ENCODE measurements at regions not wholly inside any gene's neighbourhood (a gene's known extent, or its start where the extent isn't known, plus 50 kb on each side); places are given as distances from the start of the nearest gene placed in this dataset.

DNA sequence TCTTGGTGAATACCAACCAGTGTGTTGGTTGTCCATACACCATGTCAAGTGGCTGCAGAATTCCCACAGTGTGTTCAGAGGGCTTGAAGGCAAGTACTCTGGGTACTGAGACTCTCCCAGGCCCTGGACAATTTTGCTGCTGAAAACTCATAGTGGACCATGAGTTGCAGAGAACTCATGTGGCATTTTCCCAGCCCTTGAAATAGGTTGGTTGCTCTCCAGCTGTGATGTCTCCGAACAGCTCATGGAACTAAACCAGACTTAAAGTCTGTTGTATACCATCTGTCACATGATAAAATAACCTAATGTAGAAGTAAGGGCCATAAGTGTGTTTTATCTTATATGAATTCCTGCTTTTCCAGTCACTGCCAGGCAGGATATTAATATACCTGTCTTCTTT lies 67.8 kb downstream of the RGS2 start (continued):
- TF ChIP-seq, protein P1, sequence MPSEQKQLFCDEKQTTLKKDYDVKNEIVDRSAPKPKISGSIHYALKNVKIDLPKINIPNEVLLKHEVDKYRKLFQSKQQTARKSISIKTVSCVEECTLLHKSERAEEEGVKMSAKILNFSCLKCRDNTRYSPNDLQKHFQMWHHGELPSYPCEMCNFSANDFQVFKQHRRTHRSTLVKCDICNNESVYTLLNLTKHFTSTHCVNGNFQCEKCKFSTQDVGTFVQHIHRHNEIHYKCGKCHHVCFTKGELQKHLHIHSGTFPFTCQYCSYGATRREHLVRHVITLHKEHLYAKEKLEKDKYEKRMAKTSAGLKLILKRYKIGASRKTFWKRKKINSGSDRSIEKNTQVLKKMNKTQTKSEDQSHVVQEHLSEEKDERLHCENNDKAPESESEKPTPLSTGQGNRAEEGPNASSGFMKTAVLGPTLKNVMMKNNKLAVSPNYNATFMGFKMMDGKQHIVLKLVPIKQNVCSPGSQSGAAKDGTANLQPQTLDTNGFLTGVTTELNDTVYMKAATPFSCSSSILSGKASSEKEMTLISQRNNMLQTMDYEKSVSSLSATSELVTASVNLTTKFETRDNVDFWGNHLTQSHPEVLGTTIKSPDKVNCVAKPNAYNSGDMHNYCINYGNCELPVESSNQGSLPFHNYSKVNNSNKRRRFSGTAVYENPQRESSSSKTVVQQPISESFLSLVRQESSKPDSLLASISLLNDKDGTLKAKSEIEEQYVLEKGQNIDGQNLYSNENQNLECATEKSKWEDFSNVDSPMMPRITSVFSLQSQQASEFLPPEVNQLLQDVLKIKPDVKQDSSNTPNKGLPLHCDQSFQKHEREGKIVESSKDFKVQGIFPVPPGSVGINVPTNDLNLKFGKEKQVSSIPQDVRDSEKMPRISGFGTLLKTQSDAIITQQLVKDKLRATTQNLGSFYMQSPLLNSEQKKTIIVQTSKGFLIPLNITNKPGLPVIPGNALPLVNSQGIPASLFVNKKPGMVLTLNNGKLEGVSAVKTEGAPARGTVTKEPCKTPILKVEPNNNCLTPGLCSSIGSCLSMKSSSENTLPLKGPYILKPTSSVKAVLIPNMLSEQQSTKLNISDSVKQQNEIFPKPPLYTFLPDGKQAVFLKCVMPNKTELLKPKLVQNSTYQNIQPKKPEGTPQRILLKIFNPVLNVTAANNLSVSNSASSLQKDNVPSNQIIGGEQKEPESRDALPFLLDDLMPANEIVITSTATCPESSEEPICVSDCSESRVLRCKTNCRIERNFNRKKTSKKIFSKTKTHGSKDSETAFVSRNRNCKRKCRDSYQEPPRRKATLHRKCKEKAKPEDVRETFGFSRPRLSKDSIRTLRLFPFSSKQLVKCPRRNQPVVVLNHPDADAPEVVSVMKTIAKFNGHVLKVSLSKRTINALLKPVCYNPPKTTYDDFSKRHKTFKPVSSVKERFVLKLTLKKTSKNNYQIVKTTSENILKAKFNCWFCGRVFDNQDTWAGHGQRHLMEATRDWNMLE (tag by site-specific recombination; conservative IDR thresholded peaks at IDR 0.05; ENCODE audit: low read depth): no peak
- no peak for TF ChIP-seq ZNF610 (tag by site-specific recombination; IDR thresholded peaks at IDR 0.05; ENCODE audit: borderline replicate concordance)
- TF ChIP-seq, protein P2, sequence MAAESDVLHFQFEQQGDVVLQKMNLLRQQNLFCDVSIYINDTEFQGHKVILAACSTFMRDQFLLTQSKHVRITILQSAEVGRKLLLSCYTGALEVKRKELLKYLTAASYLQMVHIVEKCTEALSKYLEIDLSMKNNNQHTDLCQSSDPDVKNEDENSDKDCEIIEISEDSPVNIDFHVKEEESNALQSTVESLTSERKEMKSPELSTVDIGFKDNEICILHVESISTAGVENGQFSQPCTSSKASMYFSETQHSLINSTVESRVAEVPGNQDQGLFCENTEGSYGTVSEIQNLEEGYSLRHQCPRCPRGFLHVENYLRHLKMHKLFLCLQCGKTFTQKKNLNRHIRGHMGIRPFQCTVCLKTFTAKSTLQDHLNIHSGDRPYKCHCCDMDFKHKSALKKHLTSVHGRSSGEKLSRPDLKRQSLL (tag by site-specific recombination; IDR thresholded peaks at IDR 0.05): no peak
- no peak for TF ChIP-seq ZNF121 (tag by site-specific recombination; IDR thresholded peaks at IDR 0.05)
- no peak for TF ChIP-seq GLI4 (tag by site-specific recombination; IDR thresholded peaks at IDR 0.05)
- TF ChIP-seq KLF9 (tag by site-specific recombination; IDR thresholded peaks at IDR 0.05; ENCODE audit: low read depth): no peak

DNA sequence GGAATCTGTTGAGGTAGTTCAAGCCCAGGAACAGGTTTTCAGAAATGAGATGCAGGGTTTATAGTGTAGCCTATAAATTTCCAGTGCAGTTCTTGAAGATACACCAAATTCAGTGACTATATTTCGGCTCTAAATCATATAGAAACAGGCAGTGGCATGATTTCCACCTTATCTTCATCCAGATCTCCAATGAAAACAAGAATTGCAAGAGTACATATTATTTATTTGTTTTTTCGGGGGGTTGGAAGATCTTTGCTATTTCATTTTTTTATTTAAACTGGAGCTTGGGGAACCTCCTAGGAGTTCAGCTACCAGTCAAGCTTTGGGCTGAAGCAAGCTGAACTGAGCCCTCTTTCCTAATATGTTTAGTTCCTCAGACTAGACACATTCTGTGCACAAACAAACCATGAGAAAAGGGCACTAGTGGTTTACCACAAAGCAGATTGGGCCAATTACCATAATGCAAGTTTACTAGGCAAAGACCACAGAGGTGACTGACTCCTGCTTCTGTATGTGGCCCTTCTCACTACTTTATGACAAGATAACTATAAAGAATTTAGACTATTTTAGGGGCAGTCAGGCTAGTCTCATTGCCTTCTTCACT lies 68.5 kb downstream of the RGS2 start:
- CTCF ChIA-PET: no interaction called here
- POLR2A ChIA-PET: interaction anchor here (0.6 kb wide), 1 partner anchor 1383 kb away, joined by 3 read pairs; no protein-coding TSS in a partner anchor

DNA sequence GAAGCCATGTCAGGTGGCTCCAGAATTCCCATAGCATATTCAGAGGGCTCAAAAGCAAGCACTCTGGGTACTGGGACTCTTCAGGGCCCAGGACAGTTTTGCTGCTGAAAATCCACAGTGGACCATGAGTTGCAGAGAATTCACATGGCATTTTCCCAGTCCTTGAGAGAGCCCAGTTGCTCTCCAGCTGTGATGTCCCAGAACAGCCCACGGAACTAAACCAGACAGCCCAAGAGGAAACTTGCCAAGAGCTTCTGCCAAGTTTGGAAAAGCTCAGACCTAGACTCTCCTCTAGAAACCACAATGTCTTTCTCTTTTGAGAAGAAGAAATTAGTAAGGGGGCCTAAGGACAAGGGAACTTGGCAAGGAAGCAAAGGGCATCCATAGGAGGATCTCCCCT lies 69.4 kb downstream of the RGS2 start:
- Histone ChIP-seq H3K4me1 (ENCODE audit: control insufficient read depth, insufficient read depth, low read length) (no peaks in the 10 kb centered on the region), H3K36me3 (ENCODE audit: control insufficient read depth in 2 of 2, insufficient read depth in 1 of 2, low read length in 2 of 2) (no peaks in the 10 kb centered on the region), H3K4me3 (ENCODE audit: low read depth, low read length) (no peak overlapping the region), H3K27ac (ENCODE audit: extremely low read depth, low read depth, low read length) (no peak overlapping the region), H3K9me3 (ENCODE audit: control insufficient read depth, insufficient read depth, low read depth, low read length) (no peaks in the 10 kb centered on the region)
- POLR2A ChIA-PET: no interaction called here
- CTCF ChIA-PET: no interaction called here
- no peak for TF ChIP-seq ZSCAN16 (tag by site-specific recombination; IDR thresholded peaks at IDR 0.05)

More for the DNA sequence above, 68.5 kb downstream of the RGS2 start:
- TF ChIP-seq, protein P3, sequence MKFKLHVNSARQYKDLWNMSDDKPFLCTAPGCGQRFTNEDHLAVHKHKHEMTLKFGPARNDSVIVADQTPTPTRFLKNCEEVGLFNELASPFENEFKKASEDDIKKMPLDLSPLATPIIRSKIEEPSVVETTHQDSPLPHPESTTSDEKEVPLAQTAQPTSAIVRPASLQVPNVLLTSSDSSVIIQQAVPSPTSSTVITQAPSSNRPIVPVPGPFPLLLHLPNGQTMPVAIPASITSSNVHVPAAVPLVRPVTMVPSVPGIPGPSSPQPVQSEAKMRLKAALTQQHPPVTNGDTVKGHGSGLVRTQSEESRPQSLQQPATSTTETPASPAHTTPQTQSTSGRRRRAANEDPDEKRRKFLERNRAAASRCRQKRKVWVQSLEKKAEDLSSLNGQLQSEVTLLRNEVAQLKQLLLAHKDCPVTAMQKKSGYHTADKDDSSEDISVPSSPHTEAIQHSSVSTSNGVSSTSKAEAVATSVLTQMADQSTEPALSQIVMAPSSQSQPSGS (tag by site-specific recombination; IDR thresholded peaks at IDR 0.05; ENCODE audit: low read depth): no peak
- no peak for TF ChIP-seq ZEB2 (tag by site-specific recombination; IDR thresholded peaks at IDR 0.05)
- TF ChIP-seq ZBTB20 (tag by site-specific recombination; IDR thresholded peaks at IDR 0.05): no peak
- TF ChIP-seq ZFP3 (tag by site-specific recombination; IDR thresholded peaks at IDR 0.05; ENCODE audit: low read depth): no peak
- Histone ChIP-seq H3K4me1 (ENCODE audit: control insufficient read depth, insufficient read depth, low read length) (no peaks in the 10 kb centered on the region), H3K36me3 (ENCODE audit: control insufficient read depth in 2 of 2, insufficient read depth in 1 of 2, low read length in 2 of 2) (no peaks in the 10 kb centered on the region), H3K27ac (ENCODE audit: extremely low read depth, low read depth, low read length) (no peak overlapping the region), H3K9me3 (ENCODE audit: control insufficient read depth, insufficient read depth, low read depth, low read length) (no peaks in the 10 kb centered on the region), H3K4me3 (ENCODE audit: low read depth, low read length) (no peak overlapping the region)

DNA sequence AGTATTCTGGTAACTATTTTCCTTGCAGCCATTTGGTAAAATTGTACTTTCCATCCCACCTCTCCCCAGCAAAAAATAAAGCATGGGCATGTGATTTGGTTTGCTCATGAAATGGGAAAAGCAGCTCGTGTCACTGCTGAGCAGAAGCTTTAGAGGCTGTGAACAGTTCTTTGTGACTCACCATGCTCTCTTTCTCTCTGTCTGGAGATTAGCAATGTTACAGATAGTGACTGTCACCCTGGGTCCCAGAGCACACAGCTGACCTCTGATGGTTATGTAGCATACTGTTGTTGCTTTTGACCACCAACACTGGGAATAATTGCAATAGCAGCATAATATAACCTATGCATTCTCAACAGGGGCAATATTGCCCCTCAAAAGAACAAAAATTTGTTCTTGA lies 70.6 kb downstream of the RGS2 start:
- H3K9me3 ChIP-seq (ENCODE audit: control insufficient read depth, insufficient read depth, low read depth, low read length): no peaks in the 10 kb centered on the region
- peaks cover 4% of the 10 kb centered on the region; the same call in 1 of the 2 replicates for H3K4me1 ChIP-seq (ENCODE audit: control insufficient read depth, insufficient read depth, low read length)
- no peak overlapping the region for H3K4me3 ChIP-seq (ENCODE audit: low read depth, low read length)
- CTCF ChIA-PET: no interaction called here
- H3K36me3 ChIP-seq (ENCODE audit: control insufficient read depth in 2 of 2, insufficient read depth in 1 of 2, low read length in 2 of 2): no peaks in the 10 kb centered on the region
- no peak overlapping the region for H3K27ac ChIP-seq (ENCODE audit: extremely low read depth, low read depth, low read length)
- POLR2A ChIA-PET: no interaction called here
- TF ChIP-seq ZNF292 (tag by site-specific recombination; IDR thresholded peaks at IDR 0.05; ENCODE audit: borderline replicate concordance, low read depth): no peak
- TF ChIP-seq ZNF114 (tag by site-specific recombination; IDR thresholded peaks at IDR 0.05): no peak
- no peak for TF ChIP-seq BCL11A (tag by site-specific recombination; IDR thresholded peaks at IDR 0.05; ENCODE audit: low read depth)
- TF ChIP-seq, protein P4, sequence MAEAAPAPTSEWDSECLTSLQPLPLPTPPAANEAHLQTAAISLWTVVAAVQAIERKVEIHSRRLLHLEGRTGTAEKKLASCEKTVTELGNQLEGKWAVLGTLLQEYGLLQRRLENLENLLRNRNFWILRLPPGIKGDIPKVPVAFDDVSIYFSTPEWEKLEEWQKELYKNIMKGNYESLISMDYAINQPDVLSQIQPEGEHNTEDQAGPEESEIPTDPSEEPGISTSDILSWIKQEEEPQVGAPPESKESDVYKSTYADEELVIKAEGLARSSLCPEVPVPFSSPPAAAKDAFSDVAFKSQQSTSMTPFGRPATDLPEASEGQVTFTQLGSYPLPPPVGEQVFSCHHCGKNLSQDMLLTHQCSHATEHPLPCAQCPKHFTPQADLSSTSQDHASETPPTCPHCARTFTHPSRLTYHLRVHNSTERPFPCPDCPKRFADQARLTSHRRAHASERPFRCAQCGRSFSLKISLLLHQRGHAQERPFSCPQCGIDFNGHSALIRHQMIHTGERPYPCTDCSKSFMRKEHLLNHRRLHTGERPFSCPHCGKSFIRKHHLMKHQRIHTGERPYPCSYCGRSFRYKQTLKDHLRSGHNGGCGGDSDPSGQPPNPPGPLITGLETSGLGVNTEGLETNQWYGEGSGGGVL (tag by site-specific recombination; IDR thresholded peaks at IDR 0.05): no peak
- TF ChIP-seq, protein P5, sequence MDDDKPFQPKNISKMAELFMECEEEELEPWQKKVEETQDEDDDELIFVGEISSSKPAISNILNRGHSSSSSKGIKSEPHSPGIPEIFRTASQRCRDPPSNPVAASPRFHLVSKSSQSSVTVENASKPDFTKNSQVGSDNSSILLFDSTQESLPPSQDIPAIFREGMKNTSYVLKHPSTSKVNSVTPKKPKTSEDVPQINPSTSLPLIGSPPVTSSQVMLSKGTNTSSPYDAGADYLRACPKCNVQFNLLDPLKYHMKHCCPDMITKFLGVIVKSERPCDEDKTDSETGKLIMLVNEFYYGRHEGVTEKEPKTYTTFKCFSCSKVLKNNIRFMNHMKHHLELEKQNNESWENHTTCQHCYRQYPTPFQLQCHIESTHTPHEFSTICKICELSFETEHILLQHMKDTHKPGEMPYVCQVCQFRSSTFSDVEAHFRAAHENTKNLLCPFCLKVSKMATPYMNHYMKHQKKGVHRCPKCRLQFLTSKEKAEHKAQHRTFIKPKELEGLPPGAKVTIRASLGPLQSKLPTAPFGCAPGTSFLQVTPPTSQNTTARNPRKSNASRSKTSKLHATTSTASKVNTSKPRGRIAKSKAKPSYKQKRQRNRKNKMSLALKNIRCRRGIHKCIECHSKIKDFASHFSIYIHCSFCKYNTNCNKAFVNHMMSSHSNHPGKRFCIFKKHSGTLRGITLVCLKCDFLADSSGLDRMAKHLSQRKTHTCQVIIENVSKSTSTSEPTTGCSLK (tag by site-specific recombination; IDR thresholded peaks at IDR 0.05): no peak
- no peak for TF ChIP-seq ZNF133 (tag by site-specific recombination; IDR thresholded peaks at IDR 0.05)
- TF ChIP-seq ZNF404 (tag by site-specific recombination; IDR thresholded peaks at IDR 0.05): no peak

All from HEK293 (cell line).